ENCODE measurements at regions not wholly inside any gene's neighbourhood (a gene's known extent, or its start where the extent isn't known, plus 50 kb on each side); places are given as distances from the start of the nearest gene placed in this dataset.

GRCh38 chr1:177505905-177506590 lies 335.3 kb downstream of the BRINP2 start:
- TF ChIP-seq CEBPB (IDR thresholded peaks at IDR 0.05): no peak
- no peak for TF ChIP-seq NFIC (IDR thresholded peaks at IDR 0.05)

- TF ChIP-seq ZBTB7A (IDR thresholded peaks at IDR 0.05; ENCODE audit: low read depth): no peak
- no peak for TF ChIP-seq FOXM1 (IDR thresholded peaks at IDR 0.05; ENCODE audit: borderline replicate concordance, low read depth)
- TF ChIP-seq TCF12 (IDR thresholded peaks at IDR 0.05; ENCODE audit: low read depth): no peak
- no peak for TF ChIP-seq CEBPB (IDR thresholded peaks at IDR 0.05)
- no peak for TF ChIP-seq TAF1 (IDR thresholded peaks at IDR 0.05; ENCODE audit: low read depth)
- TF ChIP-seq YY1 (IDR thresholded peaks at IDR 0.05; ENCODE audit: low read depth): no peak
- no peak for TF ChIP-seq MAX (IDR thresholded peaks at IDR 0.05)
- no peak for TF ChIP-seq TEAD4 (IDR thresholded peaks at IDR 0.05)
Measured at GRCh38 chr1:177495878-177496277, 325.1 kb downstream of the BRINP2 start.

- TF ChIP-seq TCF12 (IDR thresholded peaks at IDR 0.05; ENCODE audit: low read depth) (no peak), CEBPB (IDR thresholded peaks at IDR 0.05) (no peak), CREB1 (IDR thresholded peaks at IDR 0.05; ENCODE audit: low read depth) (no peak), EP300 (IDR thresholded peaks at IDR 0.05; ENCODE audit: borderline replicate concordance) (no peak), REST (IDR thresholded peaks at IDR 0.05; ENCODE audit: low read depth) (no peak), TAF1 (IDR thresholded peaks at IDR 0.05; ENCODE audit: low read depth) (no peak), RAD21 (IDR thresholded peaks at IDR 0.05; ENCODE audit: low read depth) (no peak)
Measured at GRCh38 chr1:177490786-177491185, 320.0 kb downstream of the BRINP2 start.

- TF ChIP-seq EP300 (IDR thresholded peaks at IDR 0.05; ENCODE audit: borderline replicate concordance) (no peak), YY1 (IDR thresholded peaks at IDR 0.05; ENCODE audit: low read depth) (no peak), TAF1 (IDR thresholded peaks at IDR 0.05; ENCODE audit: low read depth) (no peak), CEBPB (IDR thresholded peaks at IDR 0.05) (no peak), EGR1 (IDR thresholded peaks at IDR 0.05) (no peak), TCF12 (IDR thresholded peaks at IDR 0.05; ENCODE audit: low read depth) (no peak), USF1 (IDR thresholded peaks at IDR 0.05) (no peak), TEAD4 (IDR thresholded peaks at IDR 0.05) (no peak), MAX (IDR thresholded peaks at IDR 0.05) (no peak), RAD21 (IDR thresholded peaks at IDR 0.05; ENCODE audit: low read depth) (no peak), REST (IDR thresholded peaks at IDR 0.05; ENCODE audit: low read depth) (no peak), CREB1 (IDR thresholded peaks at IDR 0.05; ENCODE audit: low read depth) (no peak), NFIC (IDR thresholded peaks at IDR 0.05) (no peak), ZBTB7A (IDR thresholded peaks at IDR 0.05; ENCODE audit: low read depth) (no peak), FOXM1 (IDR thresholded peaks at IDR 0.05; ENCODE audit: borderline replicate concordance, low read depth) (no peak)
Measured at GRCh38 chr1:177490036-177490639, 319.4 kb downstream of the BRINP2 start.

GRCh38 chr1:177488722-177489121 lies 318.0 kb downstream of the BRINP2 start:
- TF ChIP-seq CREB1 (IDR thresholded peaks at IDR 0.05; ENCODE audit: low read depth): no peak
- no peak for TF ChIP-seq EP300 (IDR thresholded peaks at IDR 0.05; ENCODE audit: borderline replicate concordance)
- TF ChIP-seq USF1 (IDR thresholded peaks at IDR 0.05): no peak
- no peak for TF ChIP-seq TAF1 (IDR thresholded peaks at IDR 0.05; ENCODE audit: low read depth)
- TF ChIP-seq TEAD4 (IDR thresholded peaks at IDR 0.05): no peak
- no peak for TF ChIP-seq CEBPB (IDR thresholded peaks at IDR 0.05)
- TF ChIP-seq NFIC (IDR thresholded peaks at IDR 0.05): no peak
- TF ChIP-seq MAX (IDR thresholded peaks at IDR 0.05): no peak
- TF ChIP-seq REST (IDR thresholded peaks at IDR 0.05; ENCODE audit: low read depth): no peak
- TF ChIP-seq EGR1 (IDR thresholded peaks at IDR 0.05): no peak
- TF ChIP-seq TCF12 (IDR thresholded peaks at IDR 0.05; ENCODE audit: low read depth): no peak
- no peak for TF ChIP-seq ZBTB7A (IDR thresholded peaks at IDR 0.05; ENCODE audit: low read depth)
- TF ChIP-seq YY1 (IDR thresholded peaks at IDR 0.05; ENCODE audit: low read depth): no peak
- TF ChIP-seq FOXM1 (IDR thresholded peaks at IDR 0.05; ENCODE audit: borderline replicate concordance, low read depth): no peak
- no peak for TF ChIP-seq RAD21 (IDR thresholded peaks at IDR 0.05; ENCODE audit: low read depth)
